GM18499 (cell line): ENCODE measurements at regions not wholly inside any gene's neighbourhood (a gene's known extent, or its start where the extent isn't known, plus 50 kb on each side); places are given as distances from the start of the nearest gene placed in this dataset.

Experiments used
- ATAC-seq: cut with Tn5 transposase; IDR thresholded peaks from one replicate; pipeline ENCODE4 v1.9.1; 2021; ENCODE audit warnings: moderate number of reproducible peaks; ENCODE audit not compliant: insufficient read depth, unreplicated experiment

DNA sequence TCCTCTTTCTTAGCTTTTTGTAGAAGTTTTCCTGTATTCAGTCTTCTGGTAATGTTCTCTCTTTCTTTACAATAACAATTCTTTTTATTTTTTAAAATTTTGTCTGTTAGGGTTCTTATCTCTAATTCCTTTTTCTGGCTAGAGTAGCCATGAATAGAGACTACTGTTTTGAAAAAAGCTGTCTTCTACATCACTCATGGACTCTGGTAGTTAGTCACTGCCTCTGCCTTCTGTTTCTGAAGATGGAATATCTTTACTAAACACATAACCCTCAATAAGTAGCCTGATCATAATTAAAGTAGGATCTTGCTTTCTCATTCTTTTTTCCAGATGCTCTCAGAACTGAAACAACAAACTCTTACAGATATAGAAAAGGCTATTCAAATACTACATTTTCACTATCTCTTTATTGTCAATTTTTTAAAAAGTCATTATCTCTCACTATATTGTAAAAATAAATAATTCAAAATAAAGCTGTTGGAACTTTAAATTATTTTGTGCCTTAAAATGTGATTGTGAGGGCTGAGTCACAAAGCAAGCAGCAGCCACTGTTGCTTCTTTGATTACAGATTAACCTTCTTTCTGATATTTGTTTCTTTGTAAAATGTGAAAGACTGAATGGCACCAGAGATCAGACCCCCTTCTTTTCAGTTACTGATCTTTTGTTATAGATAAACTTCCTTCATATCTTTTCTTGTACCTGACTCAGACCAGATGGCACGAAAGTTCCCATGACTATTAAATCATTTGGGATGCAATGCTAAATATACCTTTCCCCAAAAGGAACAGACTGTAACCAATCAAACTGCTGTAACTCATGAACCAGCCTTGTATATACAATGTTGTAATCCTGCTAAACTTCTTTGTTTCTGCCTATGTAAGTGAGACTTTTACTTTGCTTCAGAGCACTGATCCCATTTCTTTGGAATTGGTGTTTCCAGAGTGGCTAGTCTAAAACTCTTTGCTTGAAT is 1159.5 kb downstream of the IGSF11 start:
- no peak for ATAC-seq

DNA sequence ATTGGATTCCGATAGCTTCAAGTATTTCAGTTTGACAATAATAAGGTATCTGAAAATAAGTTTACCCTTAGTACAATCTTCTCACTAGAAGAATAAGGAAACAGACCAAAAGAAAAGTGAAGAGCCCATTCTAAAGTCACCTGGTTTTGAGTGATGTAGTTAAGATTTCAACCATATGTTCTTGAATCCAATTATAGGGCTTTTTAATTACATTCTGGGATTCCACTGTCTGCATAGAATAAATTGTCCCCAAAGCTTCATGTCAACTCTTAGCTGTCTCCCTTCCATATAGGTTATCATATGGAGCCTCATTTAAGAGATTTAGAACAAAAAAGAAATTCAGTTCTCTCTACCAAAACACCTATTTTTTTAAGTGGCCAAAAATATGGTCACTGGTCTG is 1158.8 kb downstream of the IGSF11 start:
- no peak for ATAC-seq

DNA sequence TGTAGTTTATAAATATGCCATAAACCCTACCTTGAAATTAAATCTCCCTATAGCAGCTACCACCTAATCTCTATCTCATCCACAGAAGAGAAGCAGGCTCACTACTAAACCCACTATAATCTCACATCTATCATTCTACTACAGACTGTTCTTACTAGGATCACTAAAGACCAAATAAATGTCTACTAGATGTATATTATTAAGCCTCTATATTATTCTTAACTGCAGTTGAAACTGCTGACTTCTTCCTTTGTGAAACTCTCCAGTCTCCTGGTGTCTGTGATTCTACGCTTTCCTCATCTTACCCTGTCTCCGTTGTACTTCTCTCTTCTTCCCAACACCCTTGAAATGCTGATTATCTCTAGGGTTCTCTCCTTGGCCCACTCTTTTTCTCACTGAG is 1154.0 kb downstream of the IGSF11 start:
- no peak for ATAC-seq

DNA sequence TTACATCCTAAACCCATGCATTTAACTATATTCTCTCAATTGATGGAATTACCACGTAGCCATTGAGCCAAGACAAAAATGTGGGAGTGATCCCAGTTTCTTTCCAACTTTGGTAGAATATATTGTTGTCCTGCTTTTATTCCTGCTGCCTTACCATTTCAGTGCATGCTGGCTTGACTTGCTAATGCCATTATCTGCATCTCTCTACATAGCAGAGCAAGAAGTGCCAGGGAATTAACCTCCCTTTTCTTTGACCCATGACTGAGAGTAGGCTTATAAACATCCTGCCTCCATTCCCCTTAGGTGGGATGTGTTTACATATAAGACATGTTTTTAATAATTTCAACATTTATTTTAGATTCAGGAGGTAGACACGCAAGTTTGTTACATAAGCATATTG is 1153.4 kb downstream of the IGSF11 start:
- ATAC-seq = no peak

DNA sequence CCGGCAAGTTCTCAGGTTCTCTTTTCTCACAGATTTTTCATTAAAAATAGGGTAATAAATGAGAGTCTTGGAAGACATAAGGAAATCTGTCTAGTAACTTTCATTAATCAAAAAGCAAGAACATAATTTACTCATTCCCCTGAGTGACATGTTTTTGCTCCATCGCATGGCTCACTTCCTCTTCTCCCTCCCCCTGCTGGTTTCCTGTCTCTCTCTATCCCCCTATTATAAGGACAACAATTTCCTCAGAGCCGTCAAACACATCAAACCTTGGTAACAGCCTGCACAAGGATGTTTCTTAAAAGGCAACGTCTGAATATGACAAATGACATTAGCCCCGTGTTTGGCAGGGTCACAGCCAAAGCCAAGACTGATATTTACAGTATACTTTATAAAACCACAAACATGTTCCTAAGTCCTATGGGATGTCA is 1149.6 kb downstream of the IGSF11 start:
- ATAC-seq = no peak

DNA sequence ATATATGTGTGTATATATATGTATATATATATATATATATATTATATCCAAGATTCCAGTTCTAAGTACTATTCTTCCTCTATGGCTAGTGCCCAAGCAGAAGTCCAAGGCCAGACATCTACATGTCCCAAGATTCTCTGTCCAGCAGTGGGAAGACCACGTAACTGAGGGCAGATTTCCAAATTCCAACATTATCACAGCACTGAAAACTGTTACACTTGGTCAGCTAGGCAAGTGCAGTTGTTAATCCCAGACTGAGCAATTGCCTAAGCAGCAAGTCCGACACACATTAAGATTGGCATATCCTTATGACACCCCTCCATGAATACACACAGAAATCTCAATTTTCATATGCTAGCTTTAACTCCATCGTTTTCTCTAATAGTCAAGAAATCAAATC is 1148.5 kb downstream of the IGSF11 start:
- no peak for ATAC-seq

DNA sequence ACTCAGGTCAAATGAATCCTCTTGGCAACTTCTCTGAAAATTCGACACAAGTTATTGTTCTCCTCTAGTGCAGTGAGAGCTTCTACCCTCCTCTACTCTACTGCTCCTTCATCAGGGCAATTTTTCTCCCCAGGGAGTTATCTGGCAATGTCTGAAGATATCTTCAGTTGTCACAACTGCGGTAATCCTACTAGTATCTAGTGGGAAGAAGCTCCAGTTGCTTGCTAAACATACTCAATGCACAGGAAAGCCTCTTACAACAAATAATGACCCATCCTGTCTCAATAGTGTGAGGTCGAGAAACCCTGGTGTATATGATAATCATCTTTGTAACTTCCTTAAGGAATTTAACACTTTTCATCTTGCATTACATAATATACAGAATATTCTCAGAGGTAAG is 1147.6 kb downstream of the IGSF11 start:
- no peak for ATAC-seq

DNA sequence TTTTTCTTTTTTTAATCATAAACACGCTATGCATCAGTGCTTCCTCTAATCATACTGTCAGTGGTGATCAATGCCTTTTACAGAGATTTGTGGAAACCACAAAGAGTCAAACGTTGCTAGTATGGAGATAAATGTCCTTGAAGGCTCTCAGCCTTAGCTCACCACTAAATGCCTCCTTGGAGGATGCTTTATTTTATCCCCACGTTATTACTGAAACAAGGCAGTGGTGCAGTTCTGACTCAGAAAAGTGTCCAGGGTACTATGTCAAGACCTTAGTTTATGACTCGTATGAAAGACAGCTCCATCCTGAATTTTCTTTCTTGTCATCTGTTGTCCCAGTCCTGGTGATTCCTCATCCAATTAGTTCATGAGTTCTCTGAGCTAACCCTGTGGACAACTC is 1146.7 kb downstream of the IGSF11 start:
- ATAC-seq = no peak

DNA sequence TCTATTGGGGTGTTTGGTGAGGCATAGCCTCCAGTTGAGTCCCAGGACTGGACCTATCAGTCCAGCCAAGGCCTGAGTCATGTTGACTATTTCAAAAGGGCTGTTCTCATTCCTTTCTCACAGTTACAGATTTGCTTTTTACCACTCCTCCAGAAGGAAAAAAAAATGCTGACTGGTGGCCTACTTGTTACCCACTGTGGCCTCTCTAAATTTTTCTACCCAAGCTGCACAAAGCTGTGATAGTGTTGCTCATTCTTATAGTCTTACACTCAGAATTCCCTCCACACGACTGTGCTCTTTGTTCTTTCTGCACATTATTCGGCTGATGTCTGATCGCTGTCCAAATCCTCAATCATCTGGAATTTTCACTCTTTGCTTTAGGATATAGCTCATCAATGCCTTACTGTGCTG is 1142.2 kb downstream of the IGSF11 start:
- no peak for ATAC-seq

DNA sequence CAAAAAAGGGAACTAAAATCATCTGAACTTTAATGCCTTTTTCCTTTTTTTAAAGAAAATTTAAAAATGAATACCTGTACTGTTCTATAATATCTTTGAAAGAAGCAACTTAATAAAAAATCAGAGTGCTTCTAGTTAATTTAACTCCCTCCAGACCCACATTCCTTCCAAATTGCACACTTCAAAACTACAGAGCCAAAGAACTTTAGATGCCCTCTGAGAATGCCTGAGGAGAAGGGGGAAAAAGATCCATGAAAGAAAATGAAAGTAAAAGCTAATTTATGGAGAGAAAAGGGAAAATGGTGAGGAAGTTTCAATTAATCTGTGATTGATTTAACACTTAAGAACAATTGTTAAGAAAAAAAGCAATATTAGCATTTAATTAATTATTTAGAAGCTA is 1141.6 kb downstream of the IGSF11 start:
- ATAC-seq = no peak

DNA sequence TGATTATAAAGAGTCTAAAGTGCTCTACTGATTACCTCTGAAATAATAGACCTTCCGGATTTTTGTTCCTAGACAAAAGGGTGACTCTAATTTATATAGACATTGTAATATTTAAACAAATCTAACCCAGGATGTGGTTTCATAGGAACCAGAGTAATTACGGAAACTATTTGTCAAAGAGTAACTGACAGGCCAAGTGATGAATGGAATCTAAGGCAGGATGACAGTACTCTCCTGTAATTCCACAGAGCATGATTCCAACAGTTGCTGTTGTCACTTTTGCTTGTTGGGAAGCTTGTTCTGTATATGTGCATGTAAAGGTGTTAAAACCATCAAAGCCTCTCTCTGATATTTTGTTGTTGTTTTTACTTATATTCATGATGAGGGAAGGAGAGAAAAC is 1141.0 kb downstream of the IGSF11 start:
- no peak for ATAC-seq

DNA sequence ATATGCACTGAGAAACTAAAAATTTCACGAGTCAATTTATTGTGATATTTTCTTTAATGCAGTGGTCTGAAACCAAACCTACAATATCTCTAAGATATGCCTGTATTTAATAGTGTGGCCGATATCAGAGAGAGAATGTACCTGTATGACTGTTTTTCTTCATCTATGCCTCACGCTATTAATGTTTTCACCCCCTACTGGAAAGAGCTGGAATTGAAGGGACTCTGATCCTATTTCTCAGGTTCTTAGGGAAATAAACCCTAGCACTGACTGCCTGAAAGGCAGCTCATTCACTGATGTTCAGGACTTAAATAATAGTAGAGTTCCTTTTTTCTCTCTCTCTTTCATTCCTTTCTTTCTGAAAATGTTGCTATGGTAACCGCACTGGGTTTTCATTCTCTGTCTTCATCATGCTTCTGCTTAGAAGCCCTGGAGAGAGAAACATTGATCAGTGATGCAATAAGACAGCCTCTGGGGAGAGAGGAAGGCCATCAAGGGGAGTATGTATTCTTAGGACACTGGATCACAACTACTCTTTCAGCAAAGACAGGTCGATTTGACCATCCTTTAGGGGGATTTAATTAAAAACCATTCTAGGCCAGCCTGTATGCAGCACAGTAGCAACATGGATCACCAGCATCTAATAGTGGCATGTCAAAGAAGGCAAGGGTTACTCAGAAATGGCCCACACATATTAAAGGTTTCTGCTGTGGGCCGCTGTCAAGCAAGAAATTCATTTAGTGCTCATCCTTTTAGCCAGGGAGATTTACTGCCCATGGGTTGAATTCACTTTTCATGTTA is 1135.7 kb downstream of the IGSF11 start:
- ATAC-seq = peak; percentile 59

DNA sequence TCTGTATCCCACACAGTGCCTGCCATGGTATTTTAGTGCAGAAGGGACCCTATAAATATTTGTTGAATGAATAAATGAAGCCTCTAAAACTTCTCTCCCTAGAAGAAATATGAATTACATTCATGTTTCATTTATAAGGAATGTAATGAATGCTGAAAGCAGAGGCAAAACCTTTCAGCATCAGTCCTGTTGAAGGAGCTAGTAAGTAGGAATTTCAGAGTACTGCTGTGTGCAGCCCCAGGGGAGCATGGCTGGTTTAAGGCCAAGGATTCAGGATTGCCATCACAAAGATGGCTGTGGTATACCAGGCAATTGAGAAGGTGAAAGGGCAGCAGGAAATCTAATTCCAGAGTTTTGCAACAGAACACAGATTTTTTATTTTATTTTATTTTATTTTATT is 1131.4 kb downstream of the IGSF11 start:
- ATAC-seq = no peak

DNA sequence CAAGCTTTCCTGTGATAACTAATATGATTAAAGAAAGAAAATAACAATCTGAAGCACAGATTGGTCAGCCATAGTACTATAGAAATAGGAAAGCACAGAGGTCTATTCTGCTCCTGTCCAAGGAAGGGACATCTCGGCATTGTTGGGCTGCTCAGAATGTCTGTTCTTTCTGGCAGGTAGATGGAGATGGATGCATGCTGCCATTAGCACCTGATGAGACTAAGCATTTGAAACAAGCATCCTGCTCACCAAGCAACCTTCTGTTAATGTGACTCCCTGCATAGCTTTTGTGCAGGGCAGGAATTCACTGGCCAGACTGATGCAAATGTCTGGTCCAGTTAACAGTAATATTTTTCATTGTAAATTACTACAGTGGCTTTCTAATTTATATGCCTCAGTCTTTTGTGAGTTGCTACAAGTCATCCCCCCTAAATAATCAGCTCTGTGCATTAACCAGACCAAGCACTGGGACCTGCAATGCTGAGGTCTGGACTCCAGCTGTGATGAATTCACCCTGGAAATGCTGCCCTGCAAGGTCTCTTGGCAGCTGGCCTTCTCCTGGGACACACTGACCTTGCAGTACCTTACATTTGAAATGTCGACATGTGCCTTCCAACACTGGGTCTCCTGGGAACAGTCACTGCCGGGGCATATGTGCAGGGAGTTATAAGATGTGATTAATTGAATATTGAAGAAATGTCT is 1123.7 kb downstream of the IGSF11 start:
- no peak for ATAC-seq

DNA sequence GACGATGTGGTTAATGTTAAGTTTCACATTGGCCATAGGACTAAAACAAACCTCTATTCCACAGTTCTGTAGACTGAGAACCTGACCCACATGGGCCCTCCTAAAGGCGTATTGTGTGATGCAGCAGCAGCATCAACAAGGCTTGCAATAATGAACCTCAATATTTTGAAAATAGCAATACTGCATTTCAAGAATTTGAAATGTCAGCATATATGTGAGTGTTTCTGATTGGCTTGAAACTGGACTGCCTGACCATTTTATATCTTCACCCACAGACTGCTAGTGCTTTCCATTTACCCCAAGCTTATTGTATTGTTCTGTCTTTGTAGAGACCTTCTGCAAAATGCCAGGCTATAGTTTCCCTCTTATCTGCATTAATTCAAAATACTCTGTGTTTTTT is 1122.3 kb downstream of the IGSF11 start:
- no peak for ATAC-seq

DNA sequence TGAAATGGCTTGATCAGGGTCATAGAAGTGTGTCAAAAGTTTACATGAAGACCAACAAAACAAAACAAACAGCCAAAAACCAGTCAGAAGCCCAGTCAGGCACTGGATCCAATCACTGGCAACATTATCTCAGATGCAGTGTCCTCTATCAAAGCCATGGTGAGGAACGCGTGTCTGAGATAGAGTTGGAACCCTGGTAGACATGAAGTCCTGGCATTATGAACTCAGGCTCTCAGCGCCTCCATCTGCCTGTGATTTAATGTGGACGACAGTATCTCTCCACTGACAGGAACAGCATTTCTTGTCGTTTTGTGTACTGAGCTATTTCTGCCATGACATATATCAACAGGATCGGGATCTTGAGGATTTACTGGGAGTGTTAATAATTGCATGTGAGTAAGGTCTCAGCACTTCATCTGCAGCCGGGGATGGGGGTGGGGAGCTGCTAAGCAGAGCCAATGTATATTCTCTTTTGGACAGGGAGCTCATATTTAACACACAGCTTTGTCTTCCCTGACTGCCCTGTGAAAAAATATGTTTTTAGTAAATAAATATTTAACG is 1120.0 kb downstream of the IGSF11 start:
- no peak for ATAC-seq

DNA sequence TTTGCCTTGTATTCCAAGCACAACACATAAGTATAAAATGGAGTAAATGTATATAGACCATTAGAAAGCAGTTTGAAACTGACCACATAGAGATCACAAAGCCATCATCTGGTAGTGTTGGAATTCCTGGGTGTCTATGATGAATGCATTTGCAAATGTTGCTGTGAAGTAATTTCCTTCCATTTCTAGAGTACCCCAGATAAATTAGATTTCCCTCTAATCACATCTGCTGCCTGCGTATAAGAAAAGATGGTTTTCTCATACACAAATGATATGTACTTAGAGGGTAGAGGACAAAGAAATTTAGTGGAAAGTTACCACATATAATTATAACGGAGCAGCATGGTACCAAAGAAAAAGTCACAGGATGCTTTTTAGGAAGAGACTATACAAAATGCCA is 1117.8 kb downstream of the IGSF11 start:
- ATAC-seq = no peak

DNA sequence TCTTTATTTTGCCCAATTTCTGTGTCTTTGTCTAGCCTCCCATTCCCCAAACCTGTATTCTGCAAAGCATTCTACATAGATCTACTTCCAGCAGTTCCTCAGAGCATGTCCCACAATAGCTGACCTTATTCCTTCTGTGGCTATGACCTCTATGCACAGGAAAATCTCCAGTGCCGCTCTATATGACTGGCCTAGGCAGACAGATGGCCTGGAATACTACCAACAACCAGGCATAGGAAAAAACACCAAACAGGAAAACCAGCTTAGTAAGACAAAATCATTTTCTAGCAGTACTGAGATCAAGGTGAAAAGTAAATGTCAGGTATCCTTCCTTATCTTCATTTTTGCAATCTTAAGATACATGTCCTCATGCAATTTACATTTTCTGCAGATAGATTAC is 1115.0 kb downstream of the IGSF11 start:
- ATAC-seq = no peak

DNA sequence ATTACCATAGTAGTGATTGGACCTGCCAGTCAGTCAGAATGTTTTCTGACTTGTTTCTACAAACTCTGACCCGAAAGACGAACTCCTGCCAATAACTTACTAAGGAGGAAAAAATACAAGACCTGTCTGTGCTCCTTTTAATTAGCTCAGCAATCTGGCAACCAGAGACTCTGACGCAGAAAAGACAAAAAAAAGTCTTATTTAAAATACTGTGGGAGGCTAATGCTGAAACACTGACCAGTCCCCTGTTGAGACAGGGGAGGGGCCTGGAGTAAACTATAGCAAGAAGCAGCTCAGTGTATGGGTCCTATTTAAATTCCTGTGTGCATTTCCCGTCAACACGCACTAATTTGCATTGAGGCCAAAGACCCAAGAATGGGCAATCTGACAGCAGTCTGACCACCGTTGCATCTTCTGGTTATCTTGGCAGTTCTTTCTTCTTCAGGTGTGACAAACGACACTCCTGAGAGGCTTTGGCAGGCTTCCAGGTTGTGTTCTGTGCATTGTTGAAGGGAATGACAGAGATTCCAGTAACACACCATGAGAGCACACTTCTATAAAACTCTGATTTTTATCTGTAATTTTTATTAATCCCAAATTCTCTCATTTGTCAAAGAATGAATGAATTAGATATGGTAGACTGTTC is 1114.3 kb downstream of the IGSF11 start:
- ATAC-seq = no peak

DNA sequence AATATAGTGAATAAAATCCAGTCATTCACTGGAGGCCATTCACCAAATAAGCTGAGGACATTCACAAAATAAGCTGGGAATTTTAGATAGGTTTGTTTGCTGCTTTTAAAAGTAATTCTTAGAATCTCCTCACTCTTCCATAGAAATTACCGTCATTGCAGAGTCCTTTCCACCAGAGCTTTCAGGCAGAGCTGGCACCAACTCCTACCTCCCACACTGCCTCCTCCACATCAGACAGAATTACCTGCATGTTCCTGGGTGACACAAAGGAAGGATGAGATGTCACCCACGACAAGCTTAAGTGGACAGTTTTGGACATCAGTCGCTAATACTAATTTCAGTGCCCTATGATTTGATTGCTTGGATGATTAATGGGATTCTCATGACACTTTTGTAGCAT is 1113.2 kb downstream of the IGSF11 start:
- ATAC-seq = no peak
